CD14-positive monocyte (primary cell): ENCODE measurements at regions not wholly inside any gene's neighbourhood (a gene's known extent, or its start where the extent isn't known, plus 50 kb on each side); places are given as distances from the start of the nearest gene placed in this dataset.

Source experiments
- DNase-seq, 3 donors: peaks; one replicate each; pipeline ENCODE4 v3.0.0-alpha.2; 2011 to 2022
- H2AFZ ChIP-seq: 2 replicates; pipeline ENCODE4 v1.6.0; 2012; ENCODE audit warnings: mild to moderate bottlenecking, low read depth, low read length, inconsistent platforms; ENCODE audit not compliant: insufficient read depth, poor library complexity, severe bottlenecking
- H3K27ac ChIP-seq, 2 donors: 1 replicate in 1 of 2; 2 replicates in 1 of 2; pipeline ENCODE4 v1.5.1; 2012 to 2013; ENCODE audit warnings: low read length in 2 of 2, control low read depth in 1 of 2, inconsistent platforms in 1 of 2, low read depth in 1 of 2, mild to moderate bottlenecking in 1 of 2
- H3K27me3 ChIP-seq, 2 donors: one replicate each; pipeline versions ENCODE4 v1.6.0 to v1.6.1; 2011 to 2013; ENCODE audit warnings: low read length in 2 of 2; ENCODE audit not compliant: control insufficient read depth in 2 of 2, insufficient read depth in 2 of 2
- H3K36me3 ChIP-seq, 2 donors: replicated peaks in 1 of 2; 1 replicate in 1 of 2; 2 replicates in 1 of 2; pipeline versions ENCODE4 v1.5.1 to v1.6.1; 2012 to 2013; ENCODE audit warnings: low read length in 2 of 2, control low read depth in 1 of 2, inconsistent platforms in 1 of 2, mild to moderate bottlenecking in 1 of 2; ENCODE audit not compliant: insufficient read depth in 2 of 2, control insufficient read depth in 1 of 2
- H3K4me1 ChIP-seq, 2 donors: 1 replicate in 1 of 2; 2 replicates in 1 of 2; pipeline versions ENCODE4 v1.5.1 to v1.6.1; 2012 to 2013; ENCODE audit warnings: low read length in 2 of 2, control low read depth in 1 of 2, inconsistent platforms in 1 of 2, mild to moderate bottlenecking in 1 of 2, moderate library complexity in 1 of 2; ENCODE audit not compliant: insufficient read depth in 2 of 2, control insufficient read depth in 1 of 2
- H3K4me2 ChIP-seq: replicated peaks from 2 replicates; pipeline ENCODE3; 2012; ENCODE audit warnings: low read length, moderate library complexity, mild to moderate bottlenecking; ENCODE audit not compliant: poor library complexity, severe bottlenecking; ENCODE audit errors: extremely low read depth
- H3K4me3 ChIP-seq, 3 experiments: fragments of 200-600 bp in 1 of 3; sonication (generic) in 1 of 3; replicated peaks in 1 of 3; 1 replicate in 2 of 3; 2 replicates in 1 of 3; pipeline ENCODE4 v1.5.1; 2011 to 2013; ENCODE audit warnings: low read length in 3 of 3, mild to moderate bottlenecking in 3 of 3, control low read depth in 2 of 3, low read depth in 2 of 3, inconsistent platforms in 1 of 3, moderate library complexity in 1 of 3
- H3K79me2 ChIP-seq: 2 replicates; pipeline ENCODE4 v1.6.0; 2012; ENCODE audit warnings: mild to moderate bottlenecking, control low read depth, inconsistent platforms, low read length, moderate library complexity; ENCODE audit not compliant: insufficient read depth
- H3K9ac ChIP-seq: 2 replicates; pipeline ENCODE4 v1.6.0; 2017; ENCODE audit warnings: low read length, mild to moderate bottlenecking; ENCODE audit not compliant: insufficient read depth, poor library complexity, severe bottlenecking
- H3K9me3 ChIP-seq, 2 donors: replicated peaks in 1 of 2; 1 replicate in 1 of 2; 2 replicates in 1 of 2; pipeline versions ENCODE4 v1.5.1 to v1.6.1; 2012 to 2013; ENCODE audit warnings: low read length in 2 of 2, control low read depth in 1 of 2; ENCODE audit not compliant: control insufficient read depth in 1 of 2, insufficient read depth in 1 of 2
- H4K20me1 ChIP-seq: 2 replicates; pipeline ENCODE4 v1.6.0; 2012; ENCODE audit warnings: mild to moderate bottlenecking, low read length, control low read depth, moderate library complexity; ENCODE audit not compliant: insufficient read depth
- H3K27ac Mint-ChIP-seq, 7 donors: one replicate each; pipeline ENCODE4 v1.8.0; 2020; ENCODE audit warnings: mild to moderate bottlenecking in 7 of 7, mixed read lengths in 7 of 7, moderate library complexity in 6 of 7, inconsistent platforms in 2 of 7
- H3K27me3 Mint-ChIP-seq, 3 donors: one replicate each; pipeline ENCODE4 v1.8.0; 2021 to 2022; ENCODE audit warnings: low read depth in 3 of 3, mild to moderate bottlenecking in 3 of 3, mixed read lengths in 3 of 3, moderate library complexity in 3 of 3, inconsistent platforms in 1 of 3
- H3K36me3 Mint-ChIP-seq, 2 donors: one replicate each; pipeline ENCODE4 v1.8.0; 2020; ENCODE audit warnings: mixed read lengths in 2 of 2, inconsistent platforms in 1 of 2, mild to moderate bottlenecking in 1 of 2
- H3K4me1 Mint-ChIP-seq: one replicate; pipeline ENCODE4 v1.8.0; 2020; ENCODE audit warnings: mild to moderate bottlenecking, mixed read lengths
- H3K4me3 Mint-ChIP-seq, 2 donors: one replicate each; pipeline ENCODE4 v1.8.0; 2020; ENCODE audit warnings: mild to moderate bottlenecking in 2 of 2, mixed read lengths in 2 of 2, moderate library complexity in 1 of 2
- H3K9me3 Mint-ChIP-seq, 7 donors: one replicate each; pipeline ENCODE4 v1.8.0; 2020 to 2022; ENCODE audit warnings: mixed read lengths in 7 of 7, mild to moderate bottlenecking in 6 of 7, moderate library complexity in 6 of 7, inconsistent platforms in 2 of 7
- WGBS: methylation state at CpG from one replicate; pipeline ENCODE4 v1.1.5; 2013; ENCODE audit warnings: missing lambda C conversion rate; ENCODE audit not compliant: insufficient coverage; 5-methylcytosine and 5-hydroxymethylcytosine counted together
- intact Hi-C, 2 donors: fragments of 100-400 bp; cut with micrococcal nuclease; formaldehyde crosslinking; loops; one replicate each; pipeline versions ENCODE4 v1.15.0 to v1.15.1; 2023
- TF ChIP-seq, protein P1 (sequence below): fragments of 200-600 bp; IDR thresholded peaks from one replicate; pipeline ENCODE4 v1.8.0; 2022; ENCODE audit warnings: antibody characterized with exemption, mild to moderate bottlenecking

DNA sequence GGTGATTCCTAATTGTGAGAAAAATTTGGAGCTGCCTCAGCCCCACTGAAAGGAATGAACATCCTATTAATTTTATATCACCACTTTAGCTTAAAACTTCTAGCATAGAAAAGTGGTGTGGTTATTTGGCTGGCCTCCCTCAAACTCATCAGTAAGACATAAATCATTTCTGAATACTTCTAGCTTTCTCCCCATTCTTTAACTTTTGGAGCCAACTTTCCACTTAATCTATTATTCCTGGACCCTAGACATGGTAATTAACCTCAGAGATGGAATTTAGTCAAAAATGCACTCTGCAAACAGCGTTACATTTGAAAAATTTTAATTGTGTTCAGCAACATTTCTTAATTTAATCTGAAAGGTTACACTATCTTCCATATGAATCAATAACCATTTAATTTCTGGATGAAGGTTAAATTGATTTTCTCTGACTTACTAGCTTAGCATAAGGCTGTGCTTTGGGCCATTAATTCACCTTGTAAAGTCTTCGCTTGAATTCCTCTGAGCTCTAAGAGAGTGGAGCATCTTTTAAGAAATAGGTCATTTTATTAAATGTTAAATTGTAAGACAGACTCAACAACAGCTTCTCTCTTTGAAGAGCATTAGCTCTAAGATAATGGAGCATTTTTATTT is 753.6 kb upstream of the STXBP6 start:
- Histone ChIP-seq H3K4me1 (no peaks in the 10 kb centered on the region), H3K9ac (no peak overlapping the region), H3K27me3 (no peaks in the 10 kb centered on the region), H3K79me2 (no peaks in the 10 kb centered on the region), H3K4me3 (no peak overlapping the region), H4K20me1 (no peaks in the 10 kb centered on the region), H3K36me3 (no peaks in the 10 kb centered on the region), H3K9me3 (peaks cover 0 to 5% of the 10 kb centered on the region in 2 donors), H2AFZ (no peak overlapping the region), H3K27ac (no peak overlapping the region), H3K4me2 (no peak overlapping the region)
- Mint-ChIP-seq H3K27ac (no peak overlapping the region), H3K27me3 (peaks cover 0 to 2% (median 2%) of the 10 kb centered on the region in 3 donors), H3K4me1 (no peaks in the 10 kb centered on the region), H3K4me3 (no peak overlapping the region), H3K9me3 (peaks cover 0 to 4% (median 3%) of the 10 kb centered on the region in 7 donors), H3K36me3 (no peaks in the 10 kb centered on the region)
- TF ChIP-seq, protein P1, sequence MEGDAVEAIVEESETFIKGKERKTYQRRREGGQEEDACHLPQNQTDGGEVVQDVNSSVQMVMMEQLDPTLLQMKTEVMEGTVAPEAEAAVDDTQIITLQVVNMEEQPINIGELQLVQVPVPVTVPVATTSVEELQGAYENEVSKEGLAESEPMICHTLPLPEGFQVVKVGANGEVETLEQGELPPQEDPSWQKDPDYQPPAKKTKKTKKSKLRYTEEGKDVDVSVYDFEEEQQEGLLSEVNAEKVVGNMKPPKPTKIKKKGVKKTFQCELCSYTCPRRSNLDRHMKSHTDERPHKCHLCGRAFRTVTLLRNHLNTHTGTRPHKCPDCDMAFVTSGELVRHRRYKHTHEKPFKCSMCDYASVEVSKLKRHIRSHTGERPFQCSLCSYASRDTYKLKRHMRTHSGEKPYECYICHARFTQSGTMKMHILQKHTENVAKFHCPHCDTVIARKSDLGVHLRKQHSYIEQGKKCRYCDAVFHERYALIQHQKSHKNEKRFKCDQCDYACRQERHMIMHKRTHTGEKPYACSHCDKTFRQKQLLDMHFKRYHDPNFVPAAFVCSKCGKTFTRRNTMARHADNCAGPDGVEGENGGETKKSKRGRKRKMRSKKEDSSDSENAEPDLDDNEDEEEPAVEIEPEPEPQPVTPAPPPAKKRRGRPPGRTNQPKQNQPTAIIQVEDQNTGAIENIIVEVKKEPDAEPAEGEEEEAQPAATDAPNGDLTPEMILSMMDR: no peak
- intact Hi-C loops: no loop called here
- no peak for DNase-seq
- WGBS: no CpG with 5 or more reads among the region's 2 CpGs

DNA sequence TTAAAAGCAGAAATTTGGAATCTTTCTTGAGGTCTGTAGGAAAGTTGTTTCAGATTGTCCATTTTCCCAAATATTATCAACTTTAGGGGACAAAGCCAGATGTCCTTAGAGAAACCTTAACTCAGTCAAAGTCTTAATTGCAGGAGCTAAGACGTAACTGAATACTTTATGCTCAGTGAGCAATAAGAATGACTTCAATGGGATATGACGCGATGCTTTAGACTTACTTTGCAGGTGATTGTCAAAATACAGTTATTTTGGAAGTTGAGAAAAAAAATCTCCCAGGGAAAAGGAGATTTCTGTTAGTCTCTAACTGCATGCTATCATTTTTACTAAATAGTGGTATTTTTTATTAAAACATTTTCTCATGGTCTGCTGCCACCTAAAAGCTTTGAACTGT is 750.9 kb upstream of the STXBP6 start:
- H3K4me1 Mint-ChIP-seq: no peaks in the 10 kb centered on the region

More for the DNA sequence above, 750.9 kb upstream of the STXBP6 start:
- H3K36me3 ChIP-seq: no peaks in the 10 kb centered on the region
- no peak overlapping the region for H2AFZ ChIP-seq
- H3K36me3 Mint-ChIP-seq: no peaks in the 10 kb centered on the region
- DNase-seq: no peak
- no peak overlapping the region for H3K27ac Mint-ChIP-seq
- TF ChIP-seq, protein P1: no peak
- peaks cover 0 to 2% (median 2%) of the 10 kb centered on the region in 3 donors for H3K27me3 Mint-ChIP-seq
- no peaks in the 10 kb centered on the region for H3K4me1 ChIP-seq
- no peaks in the 10 kb centered on the region for H4K20me1 ChIP-seq
- H3K79me2 ChIP-seq: no peaks in the 10 kb centered on the region
- intact Hi-C loops: no loop called here
- no peak overlapping the region for H3K4me2 ChIP-seq
- peaks cover 0 to 7% (median 2%) of the 10 kb centered on the region in 7 donors for H3K9me3 Mint-ChIP-seq
- H3K9me3 ChIP-seq: peaks cover 0 to 10% of the 10 kb centered on the region in 2 donors
- H3K27me3 ChIP-seq: no peaks in the 10 kb centered on the region
- H3K9ac ChIP-seq: no peak overlapping the region
- WGBS: no CpG with 5 or more reads among the region's 3 CpGs
- H3K27ac ChIP-seq: no peak overlapping the region
- no peak overlapping the region for H3K4me3 ChIP-seq
- H3K4me3 Mint-ChIP-seq: no peak overlapping the region
